Activated naive CD4-positive, alpha-beta T cell treated with Interleukin-2 at 50 U/mL for 16 hours (primary cell): ENCODE measurements at regions not wholly inside any gene's neighbourhood (a gene's known extent, or its start where the extent isn't known, plus 50 kb on each side); places are given as distances from the start of the nearest gene placed in this dataset.

Experiments used
- DNase-seq: peaks from one replicate; pipeline ENCODE4 v3.0.0-alpha.2; 2020

GRCh38 chr5:107325866-107326265 lies 344.9 kb downstream of the EFNA5 start:
- DNase-seq, result no peak

GRCh38 chr5:107324809-107325208 lies 345.9 kb downstream of the EFNA5 start:
- no peak for DNase-seq

- DNase-seq, result no peak
Measured at GRCh38 chr5:107324071-107324470, 346.7 kb downstream of the EFNA5 start.

GRCh38 chr5:107323536-107323935 lies 347.2 kb downstream of the EFNA5 start:
- no peak for DNase-seq

- no peak for DNase-seq
Measured at GRCh38 chr5:107322936-107323335, 347.8 kb downstream of the EFNA5 start.

- DNase-seq, result no peak
Measured at GRCh38 chr5:107321906-107322305, 348.8 kb downstream of the EFNA5 start.

GRCh38 chr5:107320846-107321245 lies 349.9 kb downstream of the EFNA5 start:
- DNase-seq, result no peak

GRCh38 chr5:107320376-107320775 lies 350.4 kb downstream of the EFNA5 start:
- no peak for DNase-seq

- no peak for DNase-seq
Measured at GRCh38 chr5:107319901-107320300, 350.8 kb downstream of the EFNA5 start.

- no peak for DNase-seq
Measured at GRCh38 chr5:107314330-107314729, 356.4 kb downstream of the EFNA5 start.

GRCh38 chr5:107313921-107314320 lies 356.8 kb downstream of the EFNA5 start:
- no peak for DNase-seq

- no peak for DNase-seq
Measured at GRCh38 chr5:107313098-107313497, 357.6 kb downstream of the EFNA5 start.

GRCh38 chr5:107310181-107310580 lies 360.6 kb downstream of the EFNA5 start:
- DNase-seq, result no peak

GRCh38 chr5:107306594-107306993 lies 364.1 kb downstream of the EFNA5 start:
- no peak for DNase-seq

GRCh38 chr5:107306002-107306401 lies 364.7 kb downstream of the EFNA5 start:
- DNase-seq, result no peak

- no peak for DNase-seq
Measured at GRCh38 chr5:107304684-107305083, 366.1 kb downstream of the EFNA5 start.

GRCh38 chr5:107303171-107303968 lies 367.4 kb downstream of the EFNA5 start:
- no peak for DNase-seq

GRCh38 chr5:107302441-107302840 lies 368.3 kb downstream of the EFNA5 start:
- no peak for DNase-seq

GRCh38 chr5:107301999-107302398 lies 368.7 kb downstream of the EFNA5 start:
- DNase-seq, result no peak

- no peak for DNase-seq
Measured at GRCh38 chr5:107300721-107301327, 369.9 kb downstream of the EFNA5 start.

GRCh38 chr5:107296572-107296971 lies 374.2 kb downstream of the EFNA5 start:
- no peak for DNase-seq

GRCh38 chr5:107295914-107296313 lies 374.8 kb downstream of the EFNA5 start:
- DNase-seq, result no peak

- no peak for DNase-seq
Measured at GRCh38 chr5:107294669-107295068, 376.1 kb downstream of the EFNA5 start.

GRCh38 chr5:107294211-107294550 lies 376.6 kb downstream of the EFNA5 start:
- no peak for DNase-seq
